H9 (cell line): ENCODE measurements at regions not wholly inside any gene's neighbourhood (a gene's known extent, or its start where the extent isn't known, plus 50 kb on each side); places are given as distances from the start of the nearest gene placed in this dataset.

ENCODE experiments used
- DNase-seq: peaks from one replicate; pipeline ENCODE4 v3.0.0-alpha.2; 2017
- H2AFZ ChIP-seq: one replicate; pipeline ENCODE4 v1.6.1; 2013; ENCODE audit warnings: mild to moderate bottlenecking, low read length, control low read depth, moderate library complexity
- H2AK5ac ChIP-seq: 2 replicates; pipeline ENCODE4 v1.6.1; 2013; ENCODE audit warnings: low read length, control low read depth, mixed read lengths; ENCODE audit not compliant: insufficient read length
- H2BK120ac ChIP-seq: one replicate; pipeline ENCODE4 v1.6.1; 2013; ENCODE audit warnings: low read depth, mild to moderate bottlenecking, low read length, control low read depth, inconsistent platforms; ENCODE audit not compliant: poor library complexity, severe bottlenecking
- H2BK12ac ChIP-seq: 2 replicates; pipeline ENCODE4 v1.6.1; 2013; ENCODE audit warnings: low read length, control low read depth, mixed read lengths, low read depth; ENCODE audit not compliant: insufficient read length
- H2BK15ac ChIP-seq: 2 replicates; pipeline ENCODE4 v1.6.1; 2013; ENCODE audit warnings: low read depth, low read length, control low read depth
- H2BK20ac ChIP-seq: one replicate; pipeline ENCODE4 v1.6.1; 2013; ENCODE audit warnings: low read depth, mild to moderate bottlenecking, low read length, control low read depth, inconsistent platforms; ENCODE audit not compliant: poor library complexity, severe bottlenecking
- H2BK5ac ChIP-seq: 2 replicates; pipeline ENCODE4 v1.6.1; 2013; ENCODE audit warnings: low read length, control low read depth, mixed read lengths; ENCODE audit not compliant: insufficient read length
- H3K14ac ChIP-seq: 2 replicates; pipeline ENCODE4 v1.6.1; 2013; ENCODE audit warnings: low read length, control low read depth; ENCODE audit not compliant: insufficient read depth
- H3K18ac ChIP-seq: 2 replicates; pipeline ENCODE4 v1.6.1; 2013; ENCODE audit warnings: low read depth, mild to moderate bottlenecking, mixed read lengths, low read length, control low read depth; ENCODE audit not compliant: insufficient read length
- H3K23ac ChIP-seq: 2 replicates; pipeline ENCODE4 v1.6.1; 2013; ENCODE audit warnings: low read length, control low read depth, mixed read lengths, low read depth; ENCODE audit not compliant: insufficient read length
- H3K23me2 ChIP-seq: 2 replicates; pipeline ENCODE4 v1.6.1; 2013; ENCODE audit warnings: low read depth, mild to moderate bottlenecking, mixed read lengths, low read length, control low read depth; ENCODE audit not compliant: insufficient read length, poor library complexity, severe bottlenecking
- H3K27ac ChIP-seq: 2 replicates; pipeline ENCODE4 v1.5.1; 2013; ENCODE audit warnings: low read length, control low read depth, mixed read lengths, low read depth; ENCODE audit not compliant: insufficient read length
- H3K27me3 ChIP-seq: 2 replicates; pipeline ENCODE4 v1.6.1; 2013; ENCODE audit warnings: low read length, control low read depth, inconsistent platforms; ENCODE audit not compliant: insufficient read depth
- H3K4ac ChIP-seq: 2 replicates; pipeline ENCODE4 v1.6.1; 2013; ENCODE audit warnings: low read depth, mild to moderate bottlenecking, control low read depth, inconsistent platforms, low read length, moderate library complexity
- H3K4me1 ChIP-seq: 2 replicates; pipeline ENCODE4 v1.6.1; 2013; ENCODE audit warnings: low read length, control low read depth, inconsistent platforms; ENCODE audit not compliant: insufficient read depth
- H3K4me2 ChIP-seq: 2 replicates; pipeline ENCODE4 v1.6.1; 2013; ENCODE audit warnings: low read length, control low read depth, mixed read lengths; ENCODE audit not compliant: insufficient read length, insufficient read depth
- H3K56ac ChIP-seq: 2 replicates; pipeline ENCODE4 v1.6.1; 2013; ENCODE audit warnings: low read depth, mild to moderate bottlenecking, mixed read lengths, low read length, control low read depth; ENCODE audit not compliant: insufficient read length
- H3K79me1 ChIP-seq: 2 replicates; pipeline ENCODE4 v1.6.1; 2013; ENCODE audit warnings: low read depth, mild to moderate bottlenecking, moderate library complexity, low read length, control low read depth, inconsistent platforms; ENCODE audit not compliant: insufficient read depth, poor library complexity, severe bottlenecking
- H3K79me2 ChIP-seq: 2 replicates; pipeline ENCODE4 v1.6.1; 2013; ENCODE audit warnings: low read length, control low read depth, inconsistent platforms; ENCODE audit not compliant: insufficient read depth
- H3K9ac ChIP-seq: 2 replicates; pipeline ENCODE4 v1.6.1; 2013; ENCODE audit warnings: low read length, control low read depth, mixed read lengths; ENCODE audit not compliant: insufficient read length; ENCODE audit errors: extremely low read depth
- H3K9me3 ChIP-seq: one replicate; pipeline ENCODE4 v1.6.1; 2013; ENCODE audit warnings: low read depth, low read length, inconsistent platforms; ENCODE audit not compliant: control insufficient read depth
- H3T11ph ChIP-seq: one replicate; pipeline ENCODE4 v1.6.1; 2013; ENCODE audit warnings: mild to moderate bottlenecking, low read length, control low read depth, inconsistent platforms
- H4K20me1 ChIP-seq: one replicate; pipeline ENCODE4 v1.6.1; 2013; ENCODE audit not compliant: control insufficient read depth, insufficient read length, insufficient read depth
- H4K5ac ChIP-seq: 2 replicates; pipeline ENCODE4 v1.6.1; 2013; ENCODE audit warnings: low read depth, mild to moderate bottlenecking, mixed read lengths, low read length, control low read depth; ENCODE audit not compliant: insufficient read length
- H4K8ac ChIP-seq: replicated peaks from 2 replicates; pipeline ENCODE4 v1.6.1; 2013; ENCODE audit warnings: low read length, control low read depth, mixed read lengths, low read depth; ENCODE audit not compliant: insufficient read length
- H4K91ac ChIP-seq: 2 replicates; pipeline ENCODE4 v1.6.1; 2013; ENCODE audit warnings: low read depth, mild to moderate bottlenecking, moderate library complexity, mixed read lengths, low read length, control low read depth; ENCODE audit not compliant: insufficient read length
- H3K27ac Mint-ChIP-seq, 3 experiments: 2 replicates in 2 of 3; 3 replicates in 1 of 3; pipeline ENCODE4 v1.8.0; 2020 to 2021; ENCODE audit warnings: mixed read lengths in 3 of 3, mild to moderate bottlenecking in 1 of 3, moderate library complexity in 1 of 3
- H3K27me3 Mint-ChIP-seq: 2 replicates; pipeline ENCODE4 v1.8.0; 2021; ENCODE audit warnings: low read depth, mild to moderate bottlenecking, moderate library complexity, mixed read lengths
- H3K36me3 Mint-ChIP-seq, 3 experiments: 2 replicates in 2 of 3; 3 replicates in 1 of 3; pipeline ENCODE4 v1.8.0; 2020 to 2021; ENCODE audit warnings: low read depth in 3 of 3, mixed read lengths in 3 of 3; ENCODE audit not compliant: insufficient read depth in 1 of 3
- H3K4me1 Mint-ChIP-seq, 2 experiments: 2 replicates each; pipeline ENCODE4 v1.8.0; 2020; ENCODE audit warnings: mixed read lengths in 2 of 2
- H3K4me3 Mint-ChIP-seq, 2 experiments: 2 replicates in 1 of 2; 3 replicates in 1 of 2; pipeline ENCODE4 v1.8.0; 2020 to 2021; ENCODE audit warnings: mild to moderate bottlenecking in 2 of 2, mixed read lengths in 2 of 2, moderate library complexity in 1 of 2
- H3K9me3 Mint-ChIP-seq, 2 experiments: 2 replicates in 1 of 2; 3 replicates in 1 of 2; pipeline ENCODE4 v1.8.0; 2020; ENCODE audit warnings: mild to moderate bottlenecking in 2 of 2, mixed read lengths in 2 of 2, moderate library complexity in 1 of 2
- WGBS: extraction: QIAGEN DNeasy Blood & Tissue Kit; methylation state at CpG from one replicate; pipeline ENCODE4 v1.1.7; 2013; ENCODE audit warnings: missing lambda C conversion rate, low lambda C conversion rate, mixed read lengths; ENCODE audit not compliant: insufficient read length; ENCODE audit errors: extremely low coverage; 5-methylcytosine and 5-hydroxymethylcytosine counted together
- TF ChIP-seq, protein P1 (sequence below): fragments of 200-600 bp; sonication (generic); conservative IDR thresholded peaks from 3 replicates; pipeline ENCODE4 v1.8.0; 2021; ENCODE audit warnings: antibody characterized with exemption, mild to moderate bottlenecking

DNA sequence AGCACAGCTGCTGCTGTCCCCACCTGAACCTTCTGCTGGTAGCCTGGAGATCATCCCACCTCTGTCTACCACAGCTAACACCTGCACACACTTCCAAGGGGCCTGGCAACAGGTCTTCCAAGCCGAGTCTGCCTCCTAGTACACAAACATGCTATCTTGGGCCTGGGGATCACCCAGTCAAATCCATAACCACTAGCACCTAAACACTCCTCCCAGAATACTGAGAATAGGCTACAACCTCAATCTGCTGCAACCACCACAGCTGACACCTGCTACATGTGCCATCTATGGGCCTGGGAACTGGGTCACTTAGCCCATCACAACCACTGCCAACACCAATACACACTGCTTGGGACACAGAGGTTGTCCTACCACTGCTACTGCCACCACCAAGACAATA is 362.8 kb upstream of the ARPP21 start:
- no peak overlapping the region for H3K27ac ChIP-seq
- H3K79me2 ChIP-seq, result no peaks in the 10 kb centered on the region
- H3K14ac ChIP-seq, result no peak overlapping the region
- no peak overlapping the region for H3K56ac ChIP-seq
- no peak overlapping the region for H2BK12ac ChIP-seq
- H4K5ac ChIP-seq, result no peak overlapping the region
- no peak overlapping the region; a peak in 2 of 7 replicates for H3K27ac Mint-ChIP-seq
- H3K4ac ChIP-seq, result no peak overlapping the region
- peaks cover 0 to 5% of the 10 kb centered on the region in 2 experiments; a peak in 1 of 5 replicates for H3K9me3 Mint-ChIP-seq
- no peaks in the 10 kb centered on the region for H3K9me3 ChIP-seq
- no peak overlapping the region for H3K23ac ChIP-seq
- no peak overlapping the region for H3K4me3 Mint-ChIP-seq
- no CpG with 5 or more reads among the region's 1 CpG for WGBS
- H4K91ac ChIP-seq, result no peak overlapping the region
- no peak overlapping the region for H2BK15ac ChIP-seq
- H3K18ac ChIP-seq, result no peak overlapping the region
- H3K4me1 ChIP-seq, result no peaks in the 10 kb centered on the region
- H2AK5ac ChIP-seq, result no peak overlapping the region
- H4K8ac ChIP-seq, result no peak overlapping the region
- no peak overlapping the region for H2BK20ac ChIP-seq
- no peak overlapping the region for H3K4me2 ChIP-seq
- no peak overlapping the region for H2BK5ac ChIP-seq
- H3K79me1 ChIP-seq, result no peaks in the 10 kb centered on the region
- TF ChIP-seq, protein P1, sequence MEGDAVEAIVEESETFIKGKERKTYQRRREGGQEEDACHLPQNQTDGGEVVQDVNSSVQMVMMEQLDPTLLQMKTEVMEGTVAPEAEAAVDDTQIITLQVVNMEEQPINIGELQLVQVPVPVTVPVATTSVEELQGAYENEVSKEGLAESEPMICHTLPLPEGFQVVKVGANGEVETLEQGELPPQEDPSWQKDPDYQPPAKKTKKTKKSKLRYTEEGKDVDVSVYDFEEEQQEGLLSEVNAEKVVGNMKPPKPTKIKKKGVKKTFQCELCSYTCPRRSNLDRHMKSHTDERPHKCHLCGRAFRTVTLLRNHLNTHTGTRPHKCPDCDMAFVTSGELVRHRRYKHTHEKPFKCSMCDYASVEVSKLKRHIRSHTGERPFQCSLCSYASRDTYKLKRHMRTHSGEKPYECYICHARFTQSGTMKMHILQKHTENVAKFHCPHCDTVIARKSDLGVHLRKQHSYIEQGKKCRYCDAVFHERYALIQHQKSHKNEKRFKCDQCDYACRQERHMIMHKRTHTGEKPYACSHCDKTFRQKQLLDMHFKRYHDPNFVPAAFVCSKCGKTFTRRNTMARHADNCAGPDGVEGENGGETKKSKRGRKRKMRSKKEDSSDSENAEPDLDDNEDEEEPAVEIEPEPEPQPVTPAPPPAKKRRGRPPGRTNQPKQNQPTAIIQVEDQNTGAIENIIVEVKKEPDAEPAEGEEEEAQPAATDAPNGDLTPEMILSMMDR, result no peak
- H3K4me1 Mint-ChIP-seq, result no peaks in the 10 kb centered on the region
- no peaks in the 10 kb centered on the region for H4K20me1 ChIP-seq
- H2BK120ac ChIP-seq, result no peak overlapping the region
- H3K27me3 Mint-ChIP-seq, result no peaks in the 10 kb centered on the region; the same call in none of the 2 replicates
- DNase-seq, result no peak
- no peak overlapping the region for H3T11ph ChIP-seq
- no peak overlapping the region for H3K9ac ChIP-seq
- H3K23me2 ChIP-seq, result no peaks in the 10 kb centered on the region
- H3K27me3 ChIP-seq, result no peaks in the 10 kb centered on the region
- no peak overlapping the region for H2AFZ ChIP-seq
- H3K36me3 Mint-ChIP-seq, result no peaks in the 10 kb centered on the region
